ENCODE measurements at regions not wholly inside any gene's neighbourhood (a gene's known extent, or its start where the extent isn't known, plus 50 kb on each side); places are given as distances from the start of the nearest gene placed in this dataset.

DNA sequence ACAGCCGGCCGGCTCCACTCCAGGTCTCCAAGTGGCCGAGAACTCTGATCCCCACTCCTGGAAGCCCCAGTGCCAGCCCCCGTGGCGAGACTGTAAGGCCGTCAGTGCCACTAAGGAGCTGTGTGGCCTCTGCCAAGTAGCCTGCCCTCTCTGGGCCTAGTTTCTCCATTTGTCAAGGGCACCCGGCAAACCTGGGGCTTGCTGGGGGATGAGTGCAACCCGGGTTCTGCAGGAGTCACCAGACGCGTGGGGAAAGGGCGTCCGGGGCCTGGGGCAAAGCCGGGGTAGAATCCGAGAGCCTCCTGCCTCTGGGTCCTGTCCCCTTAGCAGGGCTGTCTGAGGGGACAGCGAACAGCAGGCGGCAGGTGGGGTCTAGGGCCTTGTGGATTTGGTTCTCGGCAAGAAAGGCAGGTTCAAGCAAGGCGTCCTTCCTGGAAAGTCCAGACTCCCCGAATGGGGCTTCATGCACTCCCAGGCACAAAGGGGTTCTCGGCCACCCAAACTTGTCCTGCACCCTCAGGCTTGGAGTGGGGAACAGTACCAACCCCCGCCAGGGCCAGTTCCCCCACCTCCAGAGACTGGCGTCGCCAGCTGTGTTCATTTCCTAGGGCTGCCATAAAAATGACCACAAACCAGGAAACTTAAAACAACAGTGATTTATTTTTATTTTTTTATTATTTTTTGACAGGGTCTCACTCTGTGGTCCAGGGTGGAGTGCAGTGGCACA lies 56.0 kb downstream of the NCOR2 start:
- Histone ChIP-seq H3K23ac (ENCODE audit: low read depth, low read length) (no peak overlapping the region), H3K9ac (ENCODE audit: low read depth, low read length) (no peak overlapping the region), H2BK20ac (ENCODE audit: low read depth, low read length) (no peak overlapping the region), H3K14ac (replicated peaks; ENCODE audit: low read depth, low read length) (no peak overlapping the region), H3K18ac (ENCODE audit: low read depth, low read length) (no peak overlapping the region), H3K27me3 (ENCODE audit: control insufficient read depth, insufficient read depth, low read length) (no peaks in the 10 kb centered on the region), H2BK15ac (ENCODE audit: low read depth, low read length) (no peak overlapping the region), H3K56ac (ENCODE audit: extremely low read depth, insufficient read depth, low read length) (no peak overlapping the region), H3K4me2 (ENCODE audit: low read depth, low read length) (no peak overlapping the region), H2AK5ac (ENCODE audit: low read depth, low read length) (peak overlapping the region; percentile 83; the same call in 1 of the 2 replicates), H2AFZ (replicated peaks; ENCODE audit: low read length, poor library complexity) (peak overlapping the region; percentile 8), H2BK120ac (ENCODE audit: low read depth, low read length) (no peak overlapping the region), H4K91ac (ENCODE audit: insufficient read depth, low read depth, low read length) (no peak overlapping the region), H3K9me1 (ENCODE audit: insufficient read depth, low read length) (peaks cover 34% of the 10 kb centered on the region), H3K27ac (ENCODE audit: insufficient read depth, low read length) (no peak overlapping the region), H2AK9ac (replicated peaks; ENCODE audit: low read depth, low read length, poor library complexity) (no peak overlapping the region), H2BK5ac (ENCODE audit: low read depth, low read length, poor library complexity, severe bottlenecking) (no peak overlapping the region), H4K20me1 (ENCODE audit: insufficient read depth, low read length) (peaks cover 99% of the 10 kb centered on the region), H3K4ac (ENCODE audit: low read depth, low read length) (no peak overlapping the region), H3K4me1 (ENCODE audit: control insufficient read depth, insufficient read depth, low read length) (peaks cover 36% of the 10 kb centered on the region), H3K9me3 (ENCODE audit: control insufficient read depth, insufficient read depth, low read length) (no peaks in the 10 kb centered on the region), H4K8ac (ENCODE audit: low read depth in 2 of 2, low read length in 2 of 2) (no peak overlapping the region), H4K5ac (ENCODE audit: low read depth, low read length) (no peak overlapping the region), H3K36me3 (ENCODE audit: control insufficient read depth, insufficient read depth, low read length) (peaks cover 4% of the 10 kb centered on the region), H3K79me1 (ENCODE audit: low read depth in 1 of 2, low read length in 2 of 2) (peaks cover 28 to 96% of the 10 kb centered on the region in 2 experiments), H3K4me3 (ENCODE audit: insufficient read depth, low read depth, low read length) (no peak overlapping the region)
- WGBS, 2 experiments (ENCODE audit: extremely low coverage in 2 of 2, insufficient read length in 1 of 2): 97% methylated on average over 21 of the region's 23 CpGs; no CpG with 5 or more reads in 1 of the 2 experiments
- no TSS peak for BruUV-seq (replicated peaks)
- no peak for DNase-seq
- dilution Hi-C loops (cut with HindIII; ENCODE audit: low sequenced_read_pairs, unreplicated experiment) (no loop called here), in situ Hi-C loops (cut with MboI; ENCODE audit: low sequenced_read_pairs) (no loop called here), intact Hi-C loops (cut with micrococcal nuclease) (no loop called here)
- no peak for ATAC-seq (ENCODE audit: low read depth)
- ChIA-PET CTCF (no interaction called here), POLR2A (ENCODE audit: unreplicated experiment) (no interaction called here)
- TF ChIP-seq NFE2L2 (IDR thresholded peaks at IDR 0.05; ENCODE audit: low read depth, low read length): no peak
- no peak for TF ChIP-seq MAZ (IDR thresholded peaks at IDR 0.05; ENCODE audit: borderline replicate concordance, low read depth, low read length)
- TF ChIP-seq, protein P1, sequence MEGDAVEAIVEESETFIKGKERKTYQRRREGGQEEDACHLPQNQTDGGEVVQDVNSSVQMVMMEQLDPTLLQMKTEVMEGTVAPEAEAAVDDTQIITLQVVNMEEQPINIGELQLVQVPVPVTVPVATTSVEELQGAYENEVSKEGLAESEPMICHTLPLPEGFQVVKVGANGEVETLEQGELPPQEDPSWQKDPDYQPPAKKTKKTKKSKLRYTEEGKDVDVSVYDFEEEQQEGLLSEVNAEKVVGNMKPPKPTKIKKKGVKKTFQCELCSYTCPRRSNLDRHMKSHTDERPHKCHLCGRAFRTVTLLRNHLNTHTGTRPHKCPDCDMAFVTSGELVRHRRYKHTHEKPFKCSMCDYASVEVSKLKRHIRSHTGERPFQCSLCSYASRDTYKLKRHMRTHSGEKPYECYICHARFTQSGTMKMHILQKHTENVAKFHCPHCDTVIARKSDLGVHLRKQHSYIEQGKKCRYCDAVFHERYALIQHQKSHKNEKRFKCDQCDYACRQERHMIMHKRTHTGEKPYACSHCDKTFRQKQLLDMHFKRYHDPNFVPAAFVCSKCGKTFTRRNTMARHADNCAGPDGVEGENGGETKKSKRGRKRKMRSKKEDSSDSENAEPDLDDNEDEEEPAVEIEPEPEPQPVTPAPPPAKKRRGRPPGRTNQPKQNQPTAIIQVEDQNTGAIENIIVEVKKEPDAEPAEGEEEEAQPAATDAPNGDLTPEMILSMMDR (conservative IDR thresholded peaks at IDR 0.05; ENCODE audit: low read depth, low read length): no peak
- no peak for TF ChIP-seq MXI1 (IDR thresholded peaks at IDR 0.05; ENCODE audit: borderline replicate concordance, low read depth, low read length)
- no peak for TF ChIP-seq CHD1 (IDR thresholded peaks at IDR 0.05; ENCODE audit: low read depth, low read length)
- TF ChIP-seq CEBPB (IDR thresholded peaks at IDR 0.05; ENCODE audit: low read depth, low read length): no peak
- TF ChIP-seq, protein P2, sequence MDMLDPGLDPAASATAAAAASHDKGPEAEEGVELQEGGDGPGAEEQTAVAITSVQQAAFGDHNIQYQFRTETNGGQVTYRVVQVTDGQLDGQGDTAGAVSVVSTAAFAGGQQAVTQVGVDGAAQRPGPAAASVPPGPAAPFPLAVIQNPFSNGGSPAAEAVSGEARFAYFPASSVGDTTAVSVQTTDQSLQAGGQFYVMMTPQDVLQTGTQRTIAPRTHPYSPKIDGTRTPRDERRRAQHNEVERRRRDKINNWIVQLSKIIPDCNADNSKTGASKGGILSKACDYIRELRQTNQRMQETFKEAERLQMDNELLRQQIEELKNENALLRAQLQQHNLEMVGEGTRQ (IDR thresholded peaks at IDR 0.05; ENCODE audit: low read depth, low read length): no peak
- TF ChIP-seq RCOR1 (IDR thresholded peaks at IDR 0.05; ENCODE audit: insufficient replicate concordance, low read length): no peak
- no peak for TF ChIP-seq POLR2A (IDR thresholded peaks at IDR 0.05; ENCODE audit: low read depth, low read length)

All from IMR-90 (cell line).